ENCODE measurements at regions not wholly inside any gene's neighbourhood (a gene's known extent, or its start where the extent isn't known, plus 50 kb on each side); places are given as distances from the start of the nearest gene placed in this dataset.

DNA sequence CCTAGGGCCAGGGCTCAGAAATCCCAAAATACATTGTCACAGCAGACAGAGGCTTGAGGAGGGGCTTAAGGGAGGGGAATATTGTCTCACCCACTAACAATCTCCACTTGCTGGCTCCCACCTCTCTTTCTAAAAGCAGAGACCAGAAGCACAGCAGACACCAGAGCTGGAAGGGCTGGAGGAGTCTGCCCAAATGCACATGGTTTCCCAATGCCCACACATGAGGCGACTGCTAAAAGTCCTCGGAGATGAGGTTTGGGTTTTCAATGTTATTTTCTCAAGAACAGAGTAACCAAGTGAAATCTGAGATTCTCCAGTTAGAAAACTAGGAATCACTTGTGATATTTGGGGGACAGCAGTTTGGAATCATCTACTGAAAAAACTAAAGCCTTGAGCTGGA is 325.6 kb upstream of the JARID2 start:
- H3K27me3 Mint-ChIP-seq (ENCODE audit: low read depth in 2 of 2) = peaks cover 0 to 7% of the 10 kb centered on the region in 2 donors
- H3K36me3 Mint-ChIP-seq = no peaks in the 10 kb centered on the region
- no peak overlapping the region for H3K27ac Mint-ChIP-seq
- TF ChIP-seq, protein P1, sequence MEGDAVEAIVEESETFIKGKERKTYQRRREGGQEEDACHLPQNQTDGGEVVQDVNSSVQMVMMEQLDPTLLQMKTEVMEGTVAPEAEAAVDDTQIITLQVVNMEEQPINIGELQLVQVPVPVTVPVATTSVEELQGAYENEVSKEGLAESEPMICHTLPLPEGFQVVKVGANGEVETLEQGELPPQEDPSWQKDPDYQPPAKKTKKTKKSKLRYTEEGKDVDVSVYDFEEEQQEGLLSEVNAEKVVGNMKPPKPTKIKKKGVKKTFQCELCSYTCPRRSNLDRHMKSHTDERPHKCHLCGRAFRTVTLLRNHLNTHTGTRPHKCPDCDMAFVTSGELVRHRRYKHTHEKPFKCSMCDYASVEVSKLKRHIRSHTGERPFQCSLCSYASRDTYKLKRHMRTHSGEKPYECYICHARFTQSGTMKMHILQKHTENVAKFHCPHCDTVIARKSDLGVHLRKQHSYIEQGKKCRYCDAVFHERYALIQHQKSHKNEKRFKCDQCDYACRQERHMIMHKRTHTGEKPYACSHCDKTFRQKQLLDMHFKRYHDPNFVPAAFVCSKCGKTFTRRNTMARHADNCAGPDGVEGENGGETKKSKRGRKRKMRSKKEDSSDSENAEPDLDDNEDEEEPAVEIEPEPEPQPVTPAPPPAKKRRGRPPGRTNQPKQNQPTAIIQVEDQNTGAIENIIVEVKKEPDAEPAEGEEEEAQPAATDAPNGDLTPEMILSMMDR (IDR thresholded peaks at IDR 0.05) = no peak
- 100% methylated on average over 2 of the region's 2 CpGs for WGBS (ENCODE audit: insufficient coverage)
- H3K4me3 Mint-ChIP-seq = no peak overlapping the region
- no peak for ATAC-seq
- no peak for DNase-seq
- peaks cover 31% of the 10 kb centered on the region for H3K4me1 ChIP-seq (ENCODE audit: control insufficient read depth, insufficient read depth, low read length)
- peaks cover 10 to 11% of the 10 kb centered on the region in 2 donors for H3K4me1 Mint-ChIP-seq
- peak overlapping the region; percentile 13 for H3K27ac ChIP-seq (ENCODE audit: low read length)
- H3K27me3 ChIP-seq (ENCODE audit: control insufficient read depth, insufficient read depth, low read length) = no peaks in the 10 kb centered on the region
- intact Hi-C loops (cut with micrococcal nuclease) = no loop called here
- H3K4me3 ChIP-seq (ENCODE audit: low read length) = no peak overlapping the region
- H3K36me3 ChIP-seq (ENCODE audit: control insufficient read depth, insufficient read depth, low read length) = no peaks in the 10 kb centered on the region
- no peaks in the 10 kb centered on the region for H3K9me3 Mint-ChIP-seq
- no peaks in the 10 kb centered on the region for H3K9me3 ChIP-seq (ENCODE audit: control insufficient read depth, insufficient read depth, low read length)

DNA sequence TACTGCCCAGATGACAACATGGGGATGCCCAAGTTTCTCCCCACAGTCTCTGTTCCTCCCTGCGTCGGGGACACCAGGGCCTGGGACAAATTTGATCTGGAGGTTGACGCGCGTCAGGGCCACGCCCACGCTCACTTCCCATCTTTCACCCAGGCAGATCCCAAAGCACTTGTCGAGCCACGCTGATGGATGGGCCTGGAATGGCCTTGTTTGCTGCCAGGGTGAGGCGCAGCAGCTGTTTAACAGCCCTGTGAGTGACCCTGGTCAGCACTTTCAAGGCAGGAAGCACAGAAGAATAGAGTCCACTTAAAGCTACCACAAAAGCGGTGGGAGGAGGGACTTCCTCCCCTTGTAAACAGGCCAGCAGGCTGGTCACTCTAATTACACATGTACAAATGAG is 324.7 kb upstream of the JARID2 start:
- no peak for DNase-seq
- H3K36me3 Mint-ChIP-seq = no peaks in the 10 kb centered on the region
- Histone ChIP-seq H3K9me3 (ENCODE audit: control insufficient read depth, insufficient read depth, low read length) (no peaks in the 10 kb centered on the region), H3K36me3 (ENCODE audit: control insufficient read depth, insufficient read depth, low read length) (no peaks in the 10 kb centered on the region), H3K4me1 (ENCODE audit: control insufficient read depth, insufficient read depth, low read length) (peaks cover 31% of the 10 kb centered on the region), H3K27ac (ENCODE audit: low read length) (peak overlapping the region; percentile 62), H3K27me3 (ENCODE audit: control insufficient read depth, insufficient read depth, low read length) (no peaks in the 10 kb centered on the region), H3K4me3 (ENCODE audit: low read length) (no peak overlapping the region)
- peaks cover 10 to 11% of the 10 kb centered on the region in 2 donors for H3K4me1 Mint-ChIP-seq
- H3K27me3 Mint-ChIP-seq (ENCODE audit: low read depth in 2 of 2) = peaks cover 0 to 9% of the 10 kb centered on the region in 2 donors
- no peak overlapping the region for H3K27ac Mint-ChIP-seq
- H3K4me3 Mint-ChIP-seq = no peak overlapping the region
- no peaks in the 10 kb centered on the region for H3K9me3 Mint-ChIP-seq
- 92% methylated on average over 10 of the region's 11 CpGs for WGBS (ENCODE audit: insufficient coverage)
- TF ChIP-seq, protein P1 (IDR thresholded peaks at IDR 0.05) = no peak
- intact Hi-C loops (cut with micrococcal nuclease) = no loop called here
- ATAC-seq = peak in 2 of 3 donors; percentile 15 to 60

- H3K4me3 Mint-ChIP-seq = no peak overlapping the region
- Histone ChIP-seq H3K36me3 (ENCODE audit: control insufficient read depth, insufficient read depth, low read length) (no peaks in the 10 kb centered on the region), H3K9me3 (ENCODE audit: control insufficient read depth, insufficient read depth, low read length) (no peaks in the 10 kb centered on the region), H3K27ac (ENCODE audit: low read length) (peak overlapping the region; percentile 62), H3K4me3 (ENCODE audit: low read length) (no peak overlapping the region), H3K4me1 (ENCODE audit: control insufficient read depth, insufficient read depth, low read length) (peaks cover 31% of the 10 kb centered on the region), H3K27me3 (ENCODE audit: control insufficient read depth, insufficient read depth, low read length) (no peaks in the 10 kb centered on the region)
- peaks cover 10 to 11% of the 10 kb centered on the region in 2 donors for H3K4me1 Mint-ChIP-seq
- 51% methylated on average over 15 of the region's 15 CpGs for WGBS (ENCODE audit: insufficient coverage)
- H3K27me3 Mint-ChIP-seq (ENCODE audit: low read depth in 2 of 2) = peaks cover 0 to 9% of the 10 kb centered on the region in 2 donors
- H3K27ac Mint-ChIP-seq = peak overlapping the region in 1 of 2 donors; percentile 64
- TF ChIP-seq, protein P1 (IDR thresholded peaks at IDR 0.05) = no peak
- intact Hi-C loops (cut with micrococcal nuclease) = no loop called here
- ATAC-seq (peak; percentile 33 to 74 (median 34)), DNase-seq (peak in 1 of 2 donors; percentile 8)
- no peaks in the 10 kb centered on the region for H3K36me3 Mint-ChIP-seq
- no peaks in the 10 kb centered on the region for H3K9me3 Mint-ChIP-seq
Observed at GRCh38 chr6:14921878-14922671, 323.8 kb upstream of the JARID2 start.
